SK-N-SH treated with all-trans-retinoic acid at 6 μM for 48 hours (cell line): ENCODE measurements at regions not wholly inside any gene's neighbourhood (a gene's known extent, or its start where the extent isn't known, plus 50 kb on each side); places are given as distances from the start of the nearest gene placed in this dataset.

Experiments used
- ARNTL ChIP-seq: fragments of 450-650 bp; formaldehyde crosslinking; IDR thresholded peaks from 2 replicates; pipeline ENCODE4 v1.5.0; 2020; ENCODE audit warnings: low read depth, mild to moderate bottlenecking, moderate library complexity, borderline replicate concordance
- CSDC2 ChIP-seq: fragments of 250-450 bp; sonication (Bioruptor Pico); IDR thresholded peaks from 2 replicates; pipeline ENCODE4 v1.5.0; 2020; ENCODE audit warnings: mild to moderate bottlenecking, moderate library complexity
- ESRRG ChIP-seq: fragments of 250-450 bp; sonication (Bioruptor Pico); IDR thresholded peaks from 2 replicates; pipeline ENCODE4 v1.6.1; 2021; ENCODE audit warnings: mild to moderate bottlenecking
- ISL1 ChIP-seq: fragments of 250-450 bp; sonication (Bioruptor Pico); IDR thresholded peaks from 2 replicates; pipeline ENCODE4 v2.1.2; 2022; ENCODE audit warnings: mild to moderate bottlenecking, moderate library complexity
- OSR1 ChIP-seq: fragments of 250-450 bp; sonication (Bioruptor Pico); IDR thresholded peaks from 2 replicates; pipeline ENCODE4 v1.8.0; 2022; ENCODE audit warnings: moderate library complexity, mild to moderate bottlenecking, inconsistent platforms
- RARB ChIP-seq: fragments of 250-450 bp; sonication (Bioruptor Pico); IDR thresholded peaks from 2 replicates; pipeline ENCODE4 v1.8.0; 2021; ENCODE audit warnings: mild to moderate bottlenecking, moderate library complexity
- SNAI2 ChIP-seq: fragments of 250-450 bp; sonication (Bioruptor Pico); IDR thresholded peaks from 2 replicates; pipeline ENCODE4 v1.5.0; 2020; ENCODE audit warnings: mild to moderate bottlenecking, moderate library complexity
- TOX ChIP-seq: fragments of 250-450 bp; sonication (Bioruptor Pico); IDR thresholded peaks from 2 replicates; pipeline ENCODE4 v1.8.0; 2021; ENCODE audit warnings: mild to moderate bottlenecking, moderate library complexity, borderline replicate concordance
- ZFP30 ChIP-seq: fragments of 450-650 bp; formaldehyde crosslinking; IDR thresholded peaks from 2 replicates; pipeline ENCODE4 v1.5.0; 2022; ENCODE audit warnings: mild to moderate bottlenecking, moderate library complexity
- ZNF565 ChIP-seq: fragments of 450-650 bp; formaldehyde crosslinking; conservative IDR thresholded peaks from 2 replicates; pipeline ENCODE4 v1.5.0; 2020; ENCODE audit warnings: low read depth, mild to moderate bottlenecking, moderate library complexity
- TF ChIP-seq, protein P1 (sequence below): fragments of 250-450 bp; sonication (Bioruptor Pico); IDR thresholded peaks from 2 replicates; pipeline ENCODE4 v1.8.0; 2020; ENCODE audit warnings: mild to moderate bottlenecking, moderate library complexity, borderline replicate concordance
- TF ChIP-seq, protein P2 (sequence below): fragments of 250-450 bp; sonication (Bioruptor Pico); IDR thresholded peaks from 2 replicates; pipeline ENCODE4 v1.5.1; 2020; ENCODE audit warnings: low read depth, mild to moderate bottlenecking, moderate library complexity

DNA sequence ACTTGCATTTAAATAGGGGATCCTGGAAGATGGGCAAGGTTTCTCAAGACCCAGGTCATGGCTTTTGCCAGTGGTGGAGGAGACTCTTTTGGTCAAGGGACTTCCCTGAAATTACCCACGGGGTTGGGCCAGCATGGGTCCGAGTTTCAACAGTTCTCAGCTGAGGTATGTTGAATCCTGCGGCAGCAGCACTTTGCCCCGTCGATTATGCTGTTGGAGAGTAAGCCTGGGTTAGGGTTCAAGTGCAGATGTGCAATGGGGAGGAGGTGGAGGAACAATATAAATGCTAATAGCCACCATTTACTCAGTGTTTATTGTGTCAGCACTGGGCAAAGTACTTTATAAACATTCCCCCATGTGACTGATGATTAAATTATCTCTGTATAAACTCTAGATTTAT is 96.0 kb upstream of the GATA6 start:
- TF ChIP-seq ESRRG (no peak), ARNTL (no peak), ZFP30 (CRISPR knock-in tag) (no peak), ISL1 (no peak), RARB (CRISPR knock-in tag) (no peak), CSDC2 (no peak), ZNF565 (CRISPR knock-in tag) (no peak), TOX (no peak), SNAI2 (CRISPR knock-in tag) (no peak), OSR1 (CRISPR knock-in tag) (no peak)
- TF ChIP-seq, protein P1, sequence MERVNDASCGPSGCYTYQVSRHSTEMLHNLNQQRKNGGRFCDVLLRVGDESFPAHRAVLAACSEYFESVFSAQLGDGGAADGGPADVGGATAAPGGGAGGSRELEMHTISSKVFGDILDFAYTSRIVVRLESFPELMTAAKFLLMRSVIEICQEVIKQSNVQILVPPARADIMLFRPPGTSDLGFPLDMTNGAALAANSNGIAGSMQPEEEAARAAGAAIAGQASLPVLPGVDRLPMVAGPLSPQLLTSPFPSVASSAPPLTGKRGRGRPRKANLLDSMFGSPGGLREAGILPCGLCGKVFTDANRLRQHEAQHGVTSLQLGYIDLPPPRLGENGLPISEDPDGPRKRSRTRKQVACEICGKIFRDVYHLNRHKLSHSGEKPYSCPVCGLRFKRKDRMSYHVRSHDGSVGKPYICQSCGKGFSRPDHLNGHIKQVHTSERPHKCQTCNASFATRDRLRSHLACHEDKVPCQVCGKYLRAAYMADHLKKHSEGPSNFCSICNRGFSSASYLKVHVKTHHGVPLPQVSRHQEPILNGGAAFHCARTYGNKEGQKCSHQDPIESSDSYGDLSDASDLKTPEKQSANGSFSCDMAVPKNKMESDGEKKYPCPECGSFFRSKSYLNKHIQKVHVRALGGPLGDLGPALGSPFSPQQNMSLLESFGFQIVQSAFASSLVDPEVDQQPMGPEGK (CRISPR knock-in tag) = no peak
- TF ChIP-seq, protein P2, sequence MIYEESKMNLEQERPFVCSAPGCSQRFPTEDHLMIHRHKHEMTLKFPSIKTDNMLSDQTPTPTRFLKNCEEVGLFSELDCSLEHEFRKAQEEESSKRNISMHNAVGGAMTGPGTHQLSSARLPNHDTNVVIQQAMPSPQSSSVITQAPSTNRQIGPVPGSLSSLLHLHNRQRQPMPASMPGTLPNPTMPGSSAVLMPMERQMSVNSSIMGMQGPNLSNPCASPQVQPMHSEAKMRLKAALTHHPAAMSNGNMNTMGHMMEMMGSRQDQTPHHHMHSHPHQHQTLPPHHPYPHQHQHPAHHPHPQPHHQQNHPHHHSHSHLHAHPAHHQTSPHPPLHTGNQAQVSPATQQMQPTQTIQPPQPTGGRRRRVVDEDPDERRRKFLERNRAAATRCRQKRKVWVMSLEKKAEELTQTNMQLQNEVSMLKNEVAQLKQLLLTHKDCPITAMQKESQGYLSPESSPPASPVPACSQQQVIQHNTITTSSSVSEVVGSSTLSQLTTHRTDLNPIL = no peak
